Vagina (tissue), 2 donors: ENCODE measurements at regions not wholly inside any gene's neighbourhood (a gene's known extent, or its start where the extent isn't known, plus 50 kb on each side); places are given as distances from the start of the nearest gene placed in this dataset.

ENCODE experiments used
- CTCF ChIP-seq, 3 experiments: fragments of 450-650 bp in 2 of 3; fragments of 200-600 bp in 1 of 3; sonication (generic) in 1 of 3; IDR thresholded peaks; one replicate each; pipeline ENCODE4 v1.5.1; 2017 to 2019; ENCODE audit warnings: antibody characterized with exemption in 3 of 3, mild to moderate bottlenecking in 2 of 3, moderate library complexity in 2 of 3
- POLR2A ChIP-seq, 2 donors: fragments of 450-650 bp; IDR thresholded peaks; one replicate each; pipeline ENCODE4 v1.6.1; 2017; ENCODE audit warnings: antibody characterized with exemption in 2 of 2, mild to moderate bottlenecking in 2 of 2, moderate library complexity in 2 of 2
- POLR2AphosphoS5 ChIP-seq, 2 donors: sonication (generic); formaldehyde crosslinking; IDR thresholded peaks; one replicate each; pipeline ENCODE4 v1.9.0; 2017; ENCODE audit warnings: antibody characterized with exemption in 2 of 2, mild to moderate bottlenecking in 2 of 2, low read depth in 1 of 2; ENCODE audit not compliant: insufficient read depth in 1 of 2

- TF ChIP-seq CTCF (IDR thresholded peaks at IDR 0.05) (no peak), POLR2AphosphoS5 (IDR thresholded peaks at IDR 0.05; ENCODE audit: insufficient read depth in 1 of 2, low read depth in 1 of 2) (no peak), POLR2A (IDR thresholded peaks at IDR 0.05) (no peak)
Measured at GRCh38 chr2:79272616-79273015, 113.1 kb upstream of the REG3A start.
